Type B pancreatic cell (in vitro differentiated cells): ENCODE measurements at regions not wholly inside any gene's neighbourhood (a gene's known extent, or its start where the extent isn't known, plus 50 kb on each side); places are given as distances from the start of the nearest gene placed in this dataset.

Experiments
- DNase-seq: peaks from one replicate; pipeline ENCODE4 v3.0.0; 2021; ENCODE audit warnings: mixed read lengths; ENCODE audit not compliant: unreplicated experiment; ENCODE audit errors: extremely low spot score
- H3K27ac Mint-ChIP-seq: 2 replicates; pipeline ENCODE4 v1.8.0; 2021; ENCODE audit warnings: mild to moderate bottlenecking, mixed read lengths
- H3K27me3 Mint-ChIP-seq: 2 replicates; pipeline ENCODE4 v1.8.0; 2021; ENCODE audit warnings: mixed read lengths
- H3K36me3 Mint-ChIP-seq: 2 replicates; pipeline ENCODE4 v1.8.0; 2021; ENCODE audit warnings: mixed read lengths
- H3K4me1 Mint-ChIP-seq: one replicate; pipeline ENCODE4 v1.8.0; 2021; ENCODE audit warnings: mixed read lengths; ENCODE audit not compliant: unreplicated experiment
- H3K4me3 Mint-ChIP-seq: 2 replicates; pipeline ENCODE4 v1.8.0; 2021; ENCODE audit warnings: mild to moderate bottlenecking, mixed read lengths
- H3K9me3 Mint-ChIP-seq: 2 replicates; pipeline ENCODE4 v1.8.0; 2021; ENCODE audit warnings: mixed read lengths
- CTCF ChIP-seq: fragments of 200-600 bp; sonication (generic); conservative IDR thresholded peaks from 2 replicates; pipeline ENCODE4 v1.5.0; 2021; ENCODE audit warnings: antibody characterized with exemption, mild to moderate bottlenecking

GRCh38 chr22:48205790-48206189, 1443.3 kb downstream of the TBC1D22A start:
- Mint-ChIP-seq H3K4me1 (no peaks in the 10 kb centered on the region), H3K27ac (no peak overlapping the region), H3K27me3 (peaks cover 18% of the 10 kb centered on the region), H3K36me3 (no peaks in the 10 kb centered on the region), H3K4me3 (no peak overlapping the region), H3K9me3 (no peaks in the 10 kb centered on the region)
- DNase-seq, result no peak
- TF ChIP-seq CTCF, result no peak

- no peak overlapping the region for H3K27ac Mint-ChIP-seq
- no peaks in the 10 kb centered on the region for H3K4me1 Mint-ChIP-seq
- H3K4me3 Mint-ChIP-seq, result no peak overlapping the region
- H3K9me3 Mint-ChIP-seq, result no peaks in the 10 kb centered on the region
- DNase-seq, result no peak
- H3K36me3 Mint-ChIP-seq, result no peaks in the 10 kb centered on the region
- TF ChIP-seq CTCF, result no peak
- H3K27me3 Mint-ChIP-seq, result peaks cover 19% of the 10 kb centered on the region
Measured at GRCh38 chr22:48205161-48205560, 1442.7 kb downstream of the TBC1D22A start.

- Mint-ChIP-seq H3K4me3 (no peak overlapping the region), H3K27ac (no peak overlapping the region), H3K27me3 (peaks cover 19% of the 10 kb centered on the region), H3K9me3 (no peaks in the 10 kb centered on the region), H3K36me3 (no peaks in the 10 kb centered on the region), H3K4me1 (no peaks in the 10 kb centered on the region)
- no peak for DNase-seq
- TF ChIP-seq CTCF, result no peak
Measured at GRCh38 chr22:48204296-48204695, 1441.8 kb downstream of the TBC1D22A start.

- Mint-ChIP-seq H3K27me3 (peaks cover 7% of the 10 kb centered on the region), H3K27ac (no peak overlapping the region), H3K36me3 (no peaks in the 10 kb centered on the region), H3K4me1 (no peaks in the 10 kb centered on the region), H3K4me3 (no peak overlapping the region), H3K9me3 (no peaks in the 10 kb centered on the region)
- peak; percentile 36 for DNase-seq
- TF ChIP-seq CTCF, result no peak
Measured at GRCh38 chr22:48199667-48200066, 1437.2 kb downstream of the TBC1D22A start.

- Mint-ChIP-seq H3K4me3 (no peak overlapping the region), H3K9me3 (no peaks in the 10 kb centered on the region), H3K36me3 (no peaks in the 10 kb centered on the region), H3K4me1 (no peaks in the 10 kb centered on the region), H3K27ac (no peak overlapping the region), H3K27me3 (peaks cover 5% of the 10 kb centered on the region)
- DNase-seq, result peak; percentile 40
- TF ChIP-seq CTCF, result no peak
Measured at GRCh38 chr22:48198489-48199459, 1436.3 kb downstream of the TBC1D22A start.
